ENCODE measurements at regions not wholly inside any gene's neighbourhood (a gene's known extent, or its start where the extent isn't known, plus 50 kb on each side); places are given as distances from the start of the nearest gene placed in this dataset.

- DNase-seq (ENCODE audit: low read depth), result no peak
Observed at GRCh38 chr4:137635108-137635507, 102.8 kb upstream of the PCDH18 start.

GRCh38 chr4:137632842-137633241 lies 100.5 kb upstream of the PCDH18 start:
- DNase-seq (ENCODE audit: low read depth), result no peak

- DNase-seq (ENCODE audit: low read depth), result no peak
Observed at GRCh38 chr4:137631605-137632004, 99.3 kb upstream of the PCDH18 start.

GRCh38 chr4:137630252-137630651 lies 98.0 kb upstream of the PCDH18 start:
- DNase-seq (ENCODE audit: low read depth), result no peak

GRCh38 chr4:137627739-137628460 lies 95.6 kb upstream of the PCDH18 start:
- no peak for DNase-seq (ENCODE audit: low read depth)

GRCh38 chr4:137626942-137627738 lies 94.8 kb upstream of the PCDH18 start:
- no peak for DNase-seq (ENCODE audit: low read depth)

- no peak for DNase-seq (ENCODE audit: low read depth)
Observed at GRCh38 chr4:137623013-137623412, 90.7 kb upstream of the PCDH18 start.

- DNase-seq (ENCODE audit: low read depth), result no peak
Observed at GRCh38 chr4:137621056-137621455, 88.8 kb upstream of the PCDH18 start.

GRCh38 chr4:137614491-137614890 lies 82.2 kb upstream of the PCDH18 start:
- no peak for DNase-seq (ENCODE audit: low read depth)

GRCh38 chr4:137611998-137612700 lies 79.9 kb upstream of the PCDH18 start:
- no peak for DNase-seq (ENCODE audit: low read depth)

- no peak for DNase-seq (ENCODE audit: low read depth)
Observed at GRCh38 chr4:137610960-137611359, 78.7 kb upstream of the PCDH18 start.

- DNase-seq (ENCODE audit: low read depth), result no peak
Observed at GRCh38 chr4:137609718-137610430, 77.6 kb upstream of the PCDH18 start.

GRCh38 chr4:137608085-137608484 lies 75.8 kb upstream of the PCDH18 start:
- DNase-seq (ENCODE audit: low read depth), result no peak

GRCh38 chr4:137602436-137602835 lies 70.1 kb upstream of the PCDH18 start:
- no peak for DNase-seq (ENCODE audit: low read depth)

GRCh38 chr4:137601934-137602333 lies 69.6 kb upstream of the PCDH18 start:
- no peak for DNase-seq (ENCODE audit: low read depth)

- DNase-seq (ENCODE audit: low read depth), result no peak
Observed at GRCh38 chr4:137599734-137600133, 67.4 kb upstream of the PCDH18 start.

- DNase-seq (ENCODE audit: low read depth), result no peak
Observed at GRCh38 chr4:137597752-137598430, 65.6 kb upstream of the PCDH18 start.

- no peak for DNase-seq (ENCODE audit: low read depth)
Observed at GRCh38 chr4:137587796-137588195, 55.5 kb upstream of the PCDH18 start.

- no peak for DNase-seq (ENCODE audit: low read depth)
Observed at GRCh38 chr4:137583671-137584070, 51.4 kb upstream of the PCDH18 start.

Data from HT1080 (cell line).